HG03135 (cell line): ENCODE measurements at regions not wholly inside any gene's neighbourhood (a gene's known extent, or its start where the extent isn't known, plus 50 kb on each side); places are given as distances from the start of the nearest gene placed in this dataset.
"Not testable (repeated sequence)": the region's sequence is repeated elsewhere in the genome, so short reads cannot be mapped to it uniquely, and the experiment has no call there.

ENCODE experiments used
- ATAC-seq: cut with Tn5 transposase; IDR thresholded peaks from one replicate; pipeline ENCODE4 v1.9.1; 2021; ENCODE audit warnings: mild to moderate bottlenecking, moderate library complexity; ENCODE audit not compliant: unreplicated experiment

- no peak for ATAC-seq
These were observed 132.3 kb downstream of the CSNK2A3 start for GRCh38 chr11:11220786-11221185.

- no peak for ATAC-seq
These were observed 134.4 kb downstream of the CSNK2A3 start for GRCh38 chr11:11218629-11218986.

GRCh38 chr11:11217929-11218628, 135.0 kb downstream of the CSNK2A3 start:
- no peak for ATAC-seq

GRCh38 chr11:11217289-11217928, 135.6 kb downstream of the CSNK2A3 start:
- ATAC-seq: no peak

GRCh38 chr11:11215944-11216343, 137.1 kb downstream of the CSNK2A3 start:
- ATAC-seq: no peak

- ATAC-seq: no peak
These were observed 137.8 kb downstream of the CSNK2A3 start for GRCh38 chr11:11215058-11215815.

GRCh38 chr11:11213117-11213516, 139.9 kb downstream of the CSNK2A3 start:
- ATAC-seq: no peak

- no peak for ATAC-seq
These were observed 141.2 kb downstream of the CSNK2A3 start for GRCh38 chr11:11211888-11212287.

GRCh38 chr11:11211186-11211585, 141.9 kb downstream of the CSNK2A3 start:
- no peak for ATAC-seq

GRCh38 chr11:11210446-11210845, 142.6 kb downstream of the CSNK2A3 start:
- no peak for ATAC-seq

GRCh38 chr11:11209967-11210366, 143.1 kb downstream of the CSNK2A3 start:
- no peak for ATAC-seq

GRCh38 chr11:11208994-11209393, 144.1 kb downstream of the CSNK2A3 start:
- ATAC-seq: no peak

GRCh38 chr11:11207428-11207827, 145.6 kb downstream of the CSNK2A3 start:
- ATAC-seq: no peak

GRCh38 chr11:11206484-11206883, 146.6 kb downstream of the CSNK2A3 start:
- no peak for ATAC-seq

GRCh38 chr11:11202885-11203284, 150.2 kb downstream of the CSNK2A3 start:
- ATAC-seq: no peak

GRCh38 chr11:11201302-11201701, 151.7 kb downstream of the CSNK2A3 start:
- ATAC-seq: not testable (repeated sequence)

GRCh38 chr11:11192541-11192940, 160.5 kb downstream of the CSNK2A3 start:
- no peak for ATAC-seq

- no peak for ATAC-seq
These were observed 163.5 kb downstream of the CSNK2A3 start for GRCh38 chr11:11189506-11189905.

GRCh38 chr11:11186249-11186648, 166.8 kb downstream of the CSNK2A3 start:
- ATAC-seq: no peak

- ATAC-seq: no peak
These were observed 170.8 kb downstream of the CSNK2A3 start for GRCh38 chr11:11182261-11182660.

GRCh38 chr11:11178671-11179638, 174.1 kb downstream of the CSNK2A3 start:
- ATAC-seq: no peak
